ENCODE measurements at regions not wholly inside any gene's neighbourhood (a gene's known extent, or its start where the extent isn't known, plus 50 kb on each side); places are given as distances from the start of the nearest gene placed in this dataset.

DNA sequence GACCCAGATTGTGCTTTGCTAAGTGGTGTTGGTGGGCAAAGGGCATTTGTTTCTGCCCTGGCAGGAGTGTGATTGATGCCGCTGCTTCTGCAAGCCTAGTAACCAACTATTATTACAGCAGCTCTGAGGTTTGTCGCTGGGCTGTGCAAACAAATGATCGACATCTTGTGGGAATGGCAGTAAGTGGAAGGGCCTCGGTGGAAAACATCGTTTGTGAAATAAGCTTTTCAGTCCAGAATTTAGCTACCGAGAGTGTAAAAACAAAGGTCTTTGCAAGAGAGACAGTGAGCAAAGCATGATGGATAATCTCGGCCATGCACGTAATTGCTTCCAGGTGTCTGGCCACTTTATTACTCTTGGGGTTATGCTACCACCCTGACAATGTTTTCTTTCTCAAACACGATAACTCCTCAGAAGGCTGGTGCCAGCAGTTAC lies 397.7 kb upstream of the PRICKLE1 start:
- DNase-seq (ENCODE audit: low read depth, low spot score) = no peak
- CTCF ChIA-PET = no interaction called here

More for the DNA sequence above, 397.7 kb upstream of the PRICKLE1 start:
- Histone ChIP-seq H2AFZ (ENCODE audit: low read depth, low read length) (no peak overlapping the region), H3K9me1 (replicated peaks; ENCODE audit: control insufficient read depth, extremely low read depth, insufficient read depth, low read length) (no peaks in the 10 kb centered on the region), H3K36me3 (ENCODE audit: control insufficient read depth in 2 of 2, extremely low read depth in 1 of 2, insufficient read depth in 2 of 2, low read length in 2 of 2) (no peaks in the 10 kb centered on the region), H3K27ac (ENCODE audit: insufficient read depth, low read depth, low read length) (no peak overlapping the region), H3K27me3 (ENCODE audit: control insufficient read depth in 2 of 2, insufficient read depth in 2 of 2, low read length in 2 of 2) (no peaks in the 10 kb centered on the region), H3K4me2 (ENCODE audit: insufficient read depth, low read length) (no peak overlapping the region), H3K79me2 (ENCODE audit: control insufficient read depth, insufficient read depth, low read length) (no peaks in the 10 kb centered on the region), H3K4me1 (ENCODE audit: control insufficient read depth, extremely low read depth, insufficient read depth, low read length) (no peaks in the 10 kb centered on the region), H3K9me3 (replicated peaks; ENCODE audit: control insufficient read depth, insufficient read depth, low read length) (no peaks in the 10 kb centered on the region), H4K20me1 (replicated peaks; ENCODE audit: control insufficient read depth, extremely low read depth, insufficient read depth, low read length) (no peaks in the 10 kb centered on the region), H3K9ac (replicated peaks; ENCODE audit: extremely low read depth, insufficient read depth, low read length) (no peak overlapping the region), H3K4me3 (replicated peaks in 1 of 3; ENCODE audit: insufficient read depth in 1 of 3, low read depth in 1 of 3, low read length in 3 of 3) (no peak overlapping the region)
- no TSS peak for BruUV-seq (replicated peaks)
- TF ChIP-seq, protein P1, sequence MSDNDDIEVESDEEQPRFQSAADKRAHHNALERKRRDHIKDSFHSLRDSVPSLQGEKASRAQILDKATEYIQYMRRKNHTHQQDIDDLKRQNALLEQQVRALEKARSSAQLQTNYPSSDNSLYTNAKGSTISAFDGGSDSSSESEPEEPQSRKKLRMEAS (IDR thresholded peaks at IDR 0.05; ENCODE audit: insufficient read depth, insufficient read length) = no peak
- TF ChIP-seq POLR2A (IDR thresholded peaks at IDR 0.05; ENCODE audit: low read depth, low read length) (no peak), POLR2AphosphoS5 (IDR thresholded peaks at IDR 0.05; ENCODE audit: insufficient read depth, low read depth, low read length) (no peak), EZH2 (IDR thresholded peaks at IDR 0.05; ENCODE audit: borderline replicate concordance, low read depth, low read length, severe bottlenecking) (no peak), GATA2 (IDR thresholded peaks at IDR 0.05; ENCODE audit: insufficient read depth, insufficient read length, low read depth, low read length) (no peak), FOS (IDR thresholded peaks at IDR 0.05; ENCODE audit: borderline replicate concordance, insufficient read depth, low read length) (no peak), JUN (IDR thresholded peaks at IDR 0.05; ENCODE audit: borderline replicate concordance, insufficient read depth, insufficient read length, low read depth) (no peak)
- TF ChIP-seq, protein P2, sequence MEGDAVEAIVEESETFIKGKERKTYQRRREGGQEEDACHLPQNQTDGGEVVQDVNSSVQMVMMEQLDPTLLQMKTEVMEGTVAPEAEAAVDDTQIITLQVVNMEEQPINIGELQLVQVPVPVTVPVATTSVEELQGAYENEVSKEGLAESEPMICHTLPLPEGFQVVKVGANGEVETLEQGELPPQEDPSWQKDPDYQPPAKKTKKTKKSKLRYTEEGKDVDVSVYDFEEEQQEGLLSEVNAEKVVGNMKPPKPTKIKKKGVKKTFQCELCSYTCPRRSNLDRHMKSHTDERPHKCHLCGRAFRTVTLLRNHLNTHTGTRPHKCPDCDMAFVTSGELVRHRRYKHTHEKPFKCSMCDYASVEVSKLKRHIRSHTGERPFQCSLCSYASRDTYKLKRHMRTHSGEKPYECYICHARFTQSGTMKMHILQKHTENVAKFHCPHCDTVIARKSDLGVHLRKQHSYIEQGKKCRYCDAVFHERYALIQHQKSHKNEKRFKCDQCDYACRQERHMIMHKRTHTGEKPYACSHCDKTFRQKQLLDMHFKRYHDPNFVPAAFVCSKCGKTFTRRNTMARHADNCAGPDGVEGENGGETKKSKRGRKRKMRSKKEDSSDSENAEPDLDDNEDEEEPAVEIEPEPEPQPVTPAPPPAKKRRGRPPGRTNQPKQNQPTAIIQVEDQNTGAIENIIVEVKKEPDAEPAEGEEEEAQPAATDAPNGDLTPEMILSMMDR (IDR thresholded peaks at IDR 0.05; ENCODE audit: extremely low read depth in 1 of 2, insufficient read depth in 1 of 2, low read depth in 1 of 2, low read length in 2 of 2) = no peak
- FAIRE-seq = no peak
- intact Hi-C loops (cut with micrococcal nuclease) (no loop called here), dilution Hi-C loops (cut with MboI; ENCODE audit: extremely low pct_ligation_motif_present, low sequenced_read_pairs) (no loop called here)
- POLR2A ChIA-PET = no interaction called here

Measured in endothelial cell of umbilical vein (primary cell).